NT2/D1 (cell line): ENCODE measurements at regions not wholly inside any gene's neighbourhood (a gene's known extent, or its start where the extent isn't known, plus 50 kb on each side); places are given as distances from the start of the nearest gene placed in this dataset.

Source experiments
- SUZ12 ChIP-seq: IDR thresholded peaks from 2 replicates; pipeline ENCODE4 v1.6.1; 2011; ENCODE audit not compliant: insufficient read length, insufficient read depth; ENCODE audit errors: extremely low read depth
- YY1 ChIP-seq: IDR thresholded peaks from 2 replicates; pipeline ENCODE4 v1.6.1; 2011; ENCODE audit not compliant: insufficient read length, insufficient read depth
- ZNF274 ChIP-seq: IDR thresholded peaks from 2 replicates; pipeline ENCODE4 v1.6.1; 2011; ENCODE audit warnings: mild to moderate bottlenecking, low read depth, low read length

DNA sequence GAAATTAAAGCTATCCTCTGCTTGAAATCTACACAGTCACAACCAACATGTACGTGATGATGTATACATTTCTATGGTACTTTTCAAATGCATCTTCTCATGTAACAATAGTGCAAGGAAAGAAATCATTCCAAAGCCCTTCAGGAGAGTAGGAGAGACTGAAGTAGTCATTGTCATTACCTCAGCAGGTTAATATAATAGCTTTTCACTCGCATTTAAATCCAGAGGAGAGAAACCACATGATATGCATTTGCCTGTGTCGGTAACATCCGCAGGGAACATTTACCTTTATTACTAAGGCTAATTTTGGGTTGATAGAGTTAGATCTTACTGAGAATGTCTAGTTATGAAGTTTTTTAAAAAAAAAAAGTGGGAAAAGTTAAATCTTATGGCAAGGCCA is 186.6 kb upstream of the DTNBP1 start:
- no peak for TF ChIP-seq ZNF274
- TF ChIP-seq YY1: no peak
- no peak for TF ChIP-seq SUZ12
